ENCODE measurements at regions not wholly inside any gene's neighbourhood (a gene's known extent, or its start where the extent isn't known, plus 50 kb on each side); places are given as distances from the start of the nearest gene placed in this dataset.

- no peak for FAIRE-seq
These were observed 284.5 kb downstream of the PTPRU start for GRCh38 chr1:29520571-29521437.

- no peak for FAIRE-seq
These were observed 283.4 kb downstream of the PTPRU start for GRCh38 chr1:29519788-29520110.

DNA sequence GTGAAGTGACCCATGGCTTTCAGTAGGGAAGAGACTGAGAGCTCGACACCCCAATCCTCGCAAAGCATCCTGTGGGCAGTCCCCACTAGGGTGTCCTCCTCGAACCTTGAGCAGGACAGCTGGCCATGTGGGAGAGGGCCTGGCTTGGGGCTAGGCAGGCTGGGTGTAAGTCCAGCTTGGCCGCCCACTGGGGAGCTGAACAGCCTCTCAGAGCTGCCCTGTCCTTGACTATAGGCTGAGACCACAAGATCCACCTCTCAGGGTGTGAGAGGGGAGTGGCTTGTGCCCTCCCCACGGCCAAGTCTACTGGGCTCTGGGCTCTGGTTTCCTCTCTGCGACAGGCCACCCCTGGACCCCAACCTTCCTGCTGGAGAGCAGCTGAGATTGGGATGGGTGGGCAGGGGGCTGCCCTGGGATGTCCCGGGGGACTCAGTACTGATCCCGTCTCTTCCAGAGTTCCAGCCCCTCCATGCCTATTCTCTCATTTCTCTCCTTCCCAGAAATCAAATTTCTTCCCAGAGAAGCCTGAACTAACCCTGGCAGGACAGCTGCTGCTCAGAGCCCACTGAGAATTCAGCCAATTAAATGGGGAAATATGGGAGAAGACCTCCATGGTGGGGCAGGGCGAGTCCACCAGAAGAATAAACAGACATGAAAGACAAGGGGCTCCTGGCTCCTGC, 282.9 kb downstream of the PTPRU start:
- no peak for FAIRE-seq

DNA sequence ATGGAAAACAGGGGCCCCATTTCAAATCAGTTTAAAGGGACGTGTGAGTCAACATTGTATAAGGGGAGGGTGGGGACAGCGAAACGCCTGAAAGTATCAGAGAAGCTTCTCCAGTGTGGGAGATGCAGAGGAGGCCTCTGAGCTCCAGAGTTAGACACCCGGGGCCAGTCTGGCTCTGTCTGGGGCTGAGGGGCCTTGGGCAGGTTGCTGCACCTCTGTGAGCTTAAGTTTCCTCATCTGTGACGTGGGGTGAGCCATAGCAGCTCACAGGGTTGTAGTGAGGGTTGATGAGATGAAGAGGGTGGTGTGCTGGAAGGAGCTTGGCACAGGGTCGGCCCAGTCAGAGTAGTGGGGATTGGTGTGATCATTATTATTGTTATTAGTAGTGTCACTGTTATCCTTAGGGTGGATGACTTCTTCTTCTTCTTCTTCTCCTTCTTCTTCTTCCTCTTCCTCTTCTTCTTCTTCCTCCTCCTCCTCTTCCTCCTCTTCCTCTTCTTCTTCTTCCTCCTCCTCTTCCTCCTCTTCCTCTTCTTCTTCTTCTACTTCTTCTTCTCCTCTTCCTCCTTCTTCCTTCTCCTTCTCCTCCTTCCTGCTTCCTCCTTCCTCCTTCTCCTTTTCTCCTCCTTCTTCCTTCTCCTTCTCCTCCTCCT, 282.0 kb downstream of the PTPRU start:
- FAIRE-seq, result no peak

- no peak for FAIRE-seq
These were observed 281.1 kb downstream of the PTPRU start for GRCh38 chr1:29517251-29518086.

GRCh38 chr1:29516063-29516820, 279.9 kb downstream of the PTPRU start:
- FAIRE-seq, result no peak

- no peak for FAIRE-seq
These were observed 279.0 kb downstream of the PTPRU start for GRCh38 chr1:29515170-29515955.

DNA sequence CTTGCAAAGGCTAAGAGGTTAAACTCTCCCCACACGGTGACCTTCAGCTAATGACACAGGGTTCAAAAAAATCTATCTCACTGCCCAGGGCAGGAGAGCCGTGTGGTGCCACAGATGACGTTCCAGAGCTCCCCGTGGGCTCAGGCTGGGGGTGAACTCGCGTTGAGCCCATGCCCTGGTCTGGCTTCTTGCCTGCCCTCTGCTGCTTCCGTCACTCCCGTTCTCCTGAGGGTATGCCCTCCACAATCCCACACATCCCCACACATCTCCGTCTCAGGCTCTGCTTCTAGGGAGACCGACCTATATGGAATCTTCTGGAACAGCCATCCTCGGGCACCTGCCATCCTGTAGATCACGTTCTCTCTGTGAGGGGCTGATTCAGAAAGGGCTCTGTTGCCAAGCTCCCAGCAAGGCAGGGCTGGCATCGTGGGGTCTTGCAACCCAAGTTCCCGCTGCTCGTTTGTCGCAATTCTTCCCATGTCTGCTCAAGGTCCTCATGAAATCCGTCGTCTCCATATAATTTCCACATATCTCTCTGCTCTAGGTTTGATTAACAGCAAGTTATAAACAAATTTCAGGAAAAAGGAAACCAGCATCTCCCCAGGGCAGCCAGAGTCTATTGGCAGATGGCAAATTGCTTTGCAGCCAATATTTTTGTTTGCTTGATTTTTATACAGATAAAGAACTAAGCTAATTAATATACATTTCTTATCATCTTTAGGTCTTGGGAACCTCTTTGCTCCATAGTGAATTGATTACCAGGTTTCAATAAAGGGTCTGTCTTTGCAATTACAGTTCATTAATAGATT, 278.2 kb downstream of the PTPRU start:
- no peak for FAIRE-seq

DNA sequence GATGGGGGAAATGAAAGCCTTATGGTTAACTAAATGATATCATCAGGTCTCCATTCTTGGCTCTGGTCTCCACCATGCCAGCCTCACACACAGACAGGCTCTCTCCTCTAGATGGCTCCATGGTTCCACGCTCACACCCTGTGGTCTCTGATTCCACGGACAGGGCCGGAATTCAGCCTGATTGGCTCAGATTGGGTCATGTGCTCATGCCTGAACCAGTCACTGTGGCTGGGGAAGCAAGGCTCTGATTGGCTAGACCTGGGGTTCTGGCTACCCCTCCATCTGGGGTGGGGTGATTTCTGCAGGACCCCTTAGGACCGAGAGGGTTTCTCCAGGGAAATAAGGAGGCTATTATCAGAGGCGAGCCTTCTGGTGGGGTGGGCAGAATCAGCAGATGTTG, 277.0 kb downstream of the PTPRU start:
- FAIRE-seq, result no peak

DNA sequence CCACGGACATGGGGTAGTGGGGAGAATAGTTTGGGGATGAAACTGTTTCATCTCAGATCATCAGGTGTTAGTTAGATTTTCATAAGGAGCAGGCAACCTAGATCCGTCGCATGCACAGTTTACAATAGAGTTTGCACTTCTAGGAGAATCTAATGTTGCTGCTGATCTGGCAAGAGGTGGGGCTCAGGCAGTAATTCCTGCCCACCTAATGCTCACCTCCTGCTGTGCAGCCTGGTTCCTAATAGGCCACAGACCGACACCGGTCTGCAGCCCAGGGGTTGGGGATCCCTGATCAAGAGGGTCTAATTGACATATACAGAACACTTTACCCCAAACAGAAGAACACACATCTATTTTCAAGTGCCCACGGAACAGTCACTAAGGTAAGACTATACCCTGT, 275.1 kb downstream of the PTPRU start:
- FAIRE-seq, result no peak

DNA sequence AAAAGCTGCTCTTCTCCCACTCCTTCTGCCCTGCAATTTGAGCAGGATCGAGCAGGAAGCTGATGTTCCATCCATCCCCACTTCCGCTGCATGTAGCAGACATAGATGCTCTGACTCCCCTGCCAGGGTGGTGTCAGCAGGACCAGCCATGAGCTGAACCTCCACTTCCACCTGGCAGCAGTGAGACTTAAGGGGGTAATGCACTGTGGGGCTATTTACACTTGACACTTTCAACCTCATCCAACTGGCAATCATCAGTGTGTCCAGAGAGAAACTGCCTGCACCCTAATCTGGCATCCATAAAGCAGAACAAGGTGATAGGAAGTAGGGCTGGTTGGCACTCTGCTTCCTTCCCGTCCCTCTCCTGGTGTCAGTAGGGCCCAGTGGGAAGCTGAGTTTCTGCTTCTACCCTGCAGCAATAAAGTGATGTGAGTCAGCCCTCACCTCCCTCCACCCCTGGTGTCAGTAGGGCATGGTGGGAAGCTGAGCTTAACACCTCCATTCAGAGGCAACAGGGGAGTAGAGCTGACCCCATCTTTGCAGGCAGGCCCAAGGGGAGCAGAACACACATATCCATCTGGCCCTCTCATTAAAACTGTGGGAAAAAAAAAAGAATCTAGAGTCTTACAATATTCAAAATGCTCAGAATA, 272.3 kb downstream of the PTPRU start:
- FAIRE-seq, result no peak

- FAIRE-seq, result no peak
These were observed 270.4 kb downstream of the PTPRU start for GRCh38 chr1:29506678-29507225.

GRCh38 chr1:29505532-29506220, 269.4 kb downstream of the PTPRU start:
- no peak for FAIRE-seq

GRCh38 chr1:29504709-29505410, 268.5 kb downstream of the PTPRU start:
- no peak for FAIRE-seq

GRCh38 chr1:29504196-29504595, 267.9 kb downstream of the PTPRU start:
- FAIRE-seq, result no peak

DNA sequence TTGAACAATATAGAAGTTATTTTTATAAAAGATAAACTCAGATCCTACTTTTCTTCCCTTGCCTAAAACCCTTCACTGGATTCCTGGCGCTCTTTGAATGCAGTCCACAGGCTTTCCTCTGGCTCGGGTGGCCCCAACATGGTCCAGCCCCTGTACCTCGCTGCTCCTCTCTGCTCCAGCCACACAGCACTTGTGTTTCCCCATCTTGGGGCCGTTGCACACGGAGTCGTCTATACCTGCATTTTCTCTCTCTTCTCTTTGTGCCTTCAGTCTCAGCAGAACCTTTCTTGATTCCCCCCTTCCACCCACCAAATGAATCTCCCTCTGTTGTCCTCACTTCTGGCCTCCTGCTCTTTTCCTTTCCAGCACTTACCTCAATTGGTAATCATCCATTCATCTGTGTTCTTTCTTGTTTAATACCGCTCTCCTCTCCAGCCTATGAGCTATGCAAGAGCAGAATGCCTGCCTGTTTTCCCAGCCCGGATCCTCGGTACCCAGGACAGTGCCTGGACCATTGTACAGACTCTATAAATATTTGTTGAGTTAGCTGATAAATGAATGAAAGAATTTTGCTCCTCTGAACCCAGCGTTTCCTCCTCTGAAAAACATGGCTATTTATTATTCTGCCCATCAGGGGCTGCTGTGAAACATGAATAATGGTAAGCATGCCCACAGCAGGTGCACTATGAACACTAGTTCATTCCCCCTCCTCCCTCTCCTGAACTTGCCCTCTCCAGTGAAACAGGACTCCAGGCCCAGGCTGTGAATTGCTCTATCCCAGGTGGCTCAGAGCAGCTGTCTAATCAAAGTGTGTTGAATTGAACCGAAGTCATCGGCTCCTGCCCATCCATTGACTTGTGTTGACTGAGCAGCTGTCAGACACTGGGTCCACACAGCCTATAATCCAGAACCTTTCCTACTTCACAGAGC, 266.9 kb downstream of the PTPRU start:
- FAIRE-seq, result no peak

GRCh38 chr1:29502225-29502910, 266.0 kb downstream of the PTPRU start:
- no peak for FAIRE-seq

All from TTC549 (cell line).